Right renal cortex interstitium (tissue), 3 donors: ENCODE measurements at regions not wholly inside any gene's neighbourhood (a gene's known extent, or its start where the extent isn't known, plus 50 kb on each side); places are given as distances from the start of the nearest gene placed in this dataset.

Source experiments
- DNase-seq, 3 donors: peaks; one replicate each; pipeline ENCODE4 v3.0.0-alpha.2; 2013; ENCODE audit warnings: low read depth in 3 of 3, low spot score in 2 of 3

- DNase-seq, result no peak
Observed at GRCh38 chr11:64456509-64457320, 97.8 kb downstream of the RPS6KA4 start.

GRCh38 chr11:64457416-64458010 is 98.2 kb upstream of the SLC22A11 start:
- DNase-seq, result no peak

- DNase-seq, result no peak
Observed at GRCh38 chr11:64458997-64459396, 96.7 kb upstream of the SLC22A11 start.

DNA sequence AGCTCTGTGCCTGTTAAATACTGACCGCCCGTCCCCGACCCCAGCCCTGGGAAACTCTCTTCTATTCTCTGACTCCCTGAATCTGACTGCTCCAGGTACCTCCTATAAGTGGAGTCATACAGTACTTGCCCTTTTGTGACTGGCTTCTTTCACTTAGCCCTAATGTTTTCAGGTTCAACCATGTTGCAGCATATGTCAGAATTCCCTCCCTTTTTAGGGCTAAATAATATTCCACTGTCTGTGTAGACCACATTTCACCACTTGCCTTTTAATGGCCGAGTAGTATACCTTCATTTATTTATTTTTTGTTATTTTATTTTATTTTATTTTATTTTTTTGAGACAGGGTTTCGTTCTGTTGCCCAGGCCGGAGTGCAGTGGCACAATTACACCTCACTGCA is 96.1 kb upstream of the SLC22A11 start:
- DNase-seq, result no peak

GRCh38 chr11:64461081-64461480 is 94.7 kb upstream of the SLC22A11 start:
- DNase-seq, result no peak

DNA sequence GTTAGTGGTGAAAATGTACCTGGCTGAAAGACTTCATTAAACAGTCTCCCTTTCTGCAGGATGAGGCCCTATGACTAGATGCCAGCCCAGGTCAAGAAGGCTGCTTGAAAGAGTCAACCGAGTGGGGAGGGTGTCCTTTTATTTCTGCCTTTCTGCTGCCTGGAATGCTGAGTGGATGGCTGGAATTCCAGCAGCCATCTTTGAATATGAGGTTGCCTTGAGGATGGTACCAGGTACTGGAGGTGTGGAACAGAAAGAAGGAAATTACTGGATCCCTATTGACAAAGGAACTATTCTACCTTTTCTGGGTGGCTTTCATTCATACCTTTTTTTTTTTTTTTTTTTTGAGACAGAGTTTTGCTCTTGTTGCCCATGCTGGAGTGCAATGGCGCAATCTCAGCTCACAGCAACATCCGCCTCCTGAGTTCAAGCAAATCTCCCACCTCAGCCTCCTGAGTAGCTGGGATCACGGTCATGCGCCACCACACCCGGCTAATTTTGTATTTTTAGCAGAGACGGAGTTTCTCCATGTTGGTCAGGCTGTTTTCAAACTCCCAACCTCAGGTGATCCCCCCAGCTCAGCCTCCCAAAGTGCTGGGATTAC is 89.5 kb upstream of the SLC22A11 start:
- no peak for DNase-seq

DNA sequence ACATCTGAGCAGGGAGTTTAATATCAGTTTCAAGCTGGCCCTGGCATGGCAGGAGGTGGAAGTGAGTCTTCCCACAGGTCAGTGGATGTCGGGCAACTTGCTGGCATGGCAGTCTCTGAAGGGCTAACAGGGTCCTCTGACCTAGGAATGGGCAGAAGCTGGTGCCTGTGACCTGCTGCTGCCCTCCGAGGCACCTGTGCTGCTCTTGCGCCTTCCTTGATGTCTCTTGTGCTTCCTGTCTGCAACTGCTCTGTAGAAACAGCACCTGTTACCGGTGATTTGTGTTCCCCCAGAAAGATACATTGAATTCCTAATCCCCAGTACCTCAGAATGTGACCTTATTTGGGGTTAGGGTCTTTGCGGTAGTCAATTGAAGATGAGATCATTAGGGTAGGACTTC is 86.5 kb upstream of the SLC22A11 start:
- DNase-seq, result no peak

- DNase-seq, result no peak
Observed at GRCh38 chr11:64472593-64473455, 82.9 kb upstream of the SLC22A11 start.

- no peak for DNase-seq
Observed at GRCh38 chr11:64474680-64475079, 81.1 kb upstream of the SLC22A11 start.

- DNase-seq, result no peak
Observed at GRCh38 chr11:64475145-64475544, 80.6 kb upstream of the SLC22A11 start.

GRCh38 chr11:64476881-64477280 is 78.9 kb upstream of the SLC22A11 start:
- no peak for DNase-seq

DNA sequence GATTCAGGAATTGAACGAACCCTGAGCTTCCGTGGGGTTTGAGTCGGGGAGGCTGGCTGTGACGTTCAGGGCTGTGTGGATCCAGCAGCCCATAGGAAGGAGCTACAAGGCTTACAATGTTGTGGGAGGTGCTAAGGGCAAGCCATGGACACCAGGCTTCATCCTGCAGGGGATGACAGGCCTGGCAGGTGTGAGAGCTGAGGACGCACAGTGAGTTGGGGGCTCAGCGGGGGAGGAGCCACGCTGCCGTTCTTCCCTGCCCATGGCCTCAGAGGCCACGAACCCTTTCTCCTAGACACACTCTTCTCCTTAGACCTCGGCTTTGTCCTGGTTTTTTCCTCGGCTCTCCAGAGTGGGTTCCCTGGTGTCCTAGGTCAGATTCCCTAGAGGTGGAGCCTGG is 78.1 kb upstream of the SLC22A11 start:
- DNase-seq, result no peak

- DNase-seq, result no peak
Observed at GRCh38 chr11:64482588-64482987, 73.2 kb upstream of the SLC22A11 start.

GRCh38 chr11:64484191-64485022 is 71.3 kb upstream of the SLC22A11 start:
- no peak for DNase-seq

GRCh38 chr11:64485074-64485473 is 70.7 kb upstream of the SLC22A11 start:
- DNase-seq, result no peak

GRCh38 chr11:64489831-64490441 is 65.8 kb upstream of the SLC22A11 start:
- DNase-seq, result peak; percentile 6 to 23 (median 16)

DNA sequence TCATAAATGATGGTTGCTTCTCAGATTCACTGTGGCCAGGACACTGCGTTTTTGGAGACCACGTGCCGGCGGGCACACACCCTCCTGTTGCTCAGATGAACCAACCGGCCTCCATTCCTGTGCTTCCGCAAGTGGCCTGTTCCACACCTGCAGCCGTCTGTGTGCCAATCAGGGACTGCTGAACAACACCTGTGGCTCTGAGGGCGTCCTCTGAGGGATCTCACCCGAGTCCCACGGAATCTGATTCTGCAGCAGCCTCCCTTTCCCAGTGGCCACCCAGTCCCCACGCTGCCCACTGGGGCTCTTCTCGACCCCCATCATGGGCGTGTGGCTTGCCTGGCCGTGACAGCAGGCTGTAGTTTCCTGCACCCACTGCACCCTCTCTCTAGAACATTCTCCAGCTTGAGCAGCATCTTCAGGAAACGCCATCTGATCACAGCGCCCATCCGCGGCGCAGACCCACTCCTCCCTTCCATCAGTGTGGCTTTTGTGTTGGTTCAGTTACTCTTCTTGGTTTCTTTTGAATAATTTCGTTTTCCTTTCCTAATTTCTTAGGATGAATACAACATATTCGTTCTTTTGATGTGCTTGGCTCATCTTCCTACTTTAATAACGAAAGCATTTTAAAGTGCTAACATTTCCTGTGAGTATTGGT is 65.1 kb upstream of the SLC22A11 start:
- no peak for DNase-seq

DNA sequence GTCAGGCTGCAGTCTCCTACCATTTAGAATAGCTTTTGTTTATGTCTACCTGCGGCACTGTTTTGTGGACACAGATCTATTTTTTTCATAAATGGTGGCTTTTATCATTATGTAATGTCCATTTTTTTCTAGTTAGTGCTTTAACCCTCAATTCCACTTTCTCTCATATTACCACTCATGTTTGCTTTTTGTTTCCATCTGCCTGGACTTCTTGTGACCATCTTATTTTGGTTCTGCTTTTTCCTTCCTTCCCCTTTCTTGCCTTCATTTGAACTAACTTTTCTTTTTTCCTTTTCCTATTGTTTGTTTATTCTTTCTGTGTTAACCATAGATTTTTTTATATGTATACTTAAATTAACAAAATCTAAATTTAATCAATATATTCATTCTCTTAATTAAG is 63.2 kb upstream of the SLC22A11 start:
- DNase-seq, result no peak

GRCh38 chr11:64498136-64498535 is 57.6 kb upstream of the SLC22A11 start:
- no peak for DNase-seq
